H1 (cell line): ENCODE measurements at regions not wholly inside any gene's neighbourhood (a gene's known extent, or its start where the extent isn't known, plus 50 kb on each side); places are given as distances from the start of the nearest gene placed in this dataset.

Experiments
- CBX5 ChIP-seq: fragments of 300-800, 300-1000 bp; sonication (generic); IDR thresholded peaks from 2 replicates; pipeline ENCODE4 v1.7.1; 2016; ENCODE audit warnings: antibody characterized with exemption, low read length, low read depth
- CEBPB ChIP-seq: IDR thresholded peaks from 2 replicates; pipeline ENCODE4 v1.6.1; 2012; ENCODE audit warnings: low read depth, low read length
- CHD7 ChIP-seq: fragments of 300-600 bp; sonication (generic); IDR thresholded peaks from 2 replicates; pipeline ENCODE4 v1.7.1; 2012; ENCODE audit warnings: low read length, moderate library complexity, mild to moderate bottlenecking, inconsistent platforms; ENCODE audit not compliant: insufficient replicate concordance
- CTBP2 ChIP-seq: IDR thresholded peaks from 2 replicates; pipeline ENCODE4 v1.7.0; 2011; ENCODE audit warnings: borderline replicate concordance, mild to moderate bottlenecking, moderate library complexity, mixed read lengths, low read length; ENCODE audit not compliant: insufficient read depth, insufficient read length
- EP300 ChIP-seq, 2 experiments: IDR thresholded peaks; 1 replicate in 1 of 2; 2 replicates in 1 of 2; pipeline ENCODE4 v1.6.1; 2011 to 2012; ENCODE audit warnings: low read depth in 2 of 2, low read length in 2 of 2, mild to moderate bottlenecking in 2 of 2, borderline replicate concordance in 1 of 2, inconsistent platforms in 1 of 2, moderate library complexity in 1 of 2
- HDAC2 ChIP-seq, 2 experiments: fragments of 300-600 bp in 1 of 2; sonication (generic) in 1 of 2; IDR thresholded peaks; 2 replicates each; pipeline ENCODE4 v1.6.1; 2011 to 2012; ENCODE audit warnings: low read depth in 2 of 2, low read length in 2 of 2, mild to moderate bottlenecking in 2 of 2, moderate library complexity in 2 of 2, borderline replicate concordance in 1 of 2, inconsistent platforms in 1 of 2
- KDM4A ChIP-seq: IDR thresholded peaks from one replicate; pipeline ENCODE4 v1.7.1; 2012; ENCODE audit warnings: low read depth, mild to moderate bottlenecking, moderate library complexity, low read length, inconsistent platforms; ENCODE audit not compliant: severe bottlenecking
- NRF1 ChIP-seq: IDR thresholded peaks from 2 replicates; pipeline ENCODE4 v1.6.1; 2011; ENCODE audit warnings: mild to moderate bottlenecking, low read depth, low read length, improper control_type of control experiment
- PHF8 ChIP-seq: fragments of 200-600 bp; sonication (generic); conservative IDR thresholded peaks from 2 replicates; pipeline ENCODE4 v1.7.1; 2012; ENCODE audit warnings: low read depth, mild to moderate bottlenecking, inconsistent platforms, low read length, moderate library complexity
- POLR2AphosphoS5 ChIP-seq: IDR thresholded peaks from 2 replicates; pipeline ENCODE4 v1.6.1; 2011; ENCODE audit warnings: low read depth, low read length
- RBBP5 ChIP-seq: IDR thresholded peaks from 2 replicates; pipeline ENCODE4 v1.7.1; 2012; ENCODE audit warnings: low read depth, mild to moderate bottlenecking, inconsistent platforms, low read length, moderate library complexity, borderline replicate concordance

GRCh38 chr13:81582381-81582780, 1241.5 kb upstream of the SPRY2 start (continued):
- no peak for TF ChIP-seq CHD7
- TF ChIP-seq PHF8, result no peak
- no peak for TF ChIP-seq CTBP2
- TF ChIP-seq NRF1, result no peak
- TF ChIP-seq POLR2AphosphoS5, result no peak
- no peak for TF ChIP-seq CEBPB
- no peak for TF ChIP-seq KDM4A
- no peak for TF ChIP-seq CBX5
- no peak for TF ChIP-seq EP300 (IDR thresholded peaks at IDR 0.05; ENCODE audit: borderline replicate concordance in 1 of 2, low read depth in 2 of 2, low read length in 2 of 2)
- TF ChIP-seq RBBP5, result no peak
- no peak for TF ChIP-seq HDAC2 (IDR thresholded peaks at IDR 0.05; ENCODE audit: borderline replicate concordance in 1 of 2, low read depth in 2 of 2, low read length in 2 of 2)
